ENCODE measurements at regions not wholly inside any gene's neighbourhood (a gene's known extent, or its start where the extent isn't known, plus 50 kb on each side); places are given as distances from the start of the nearest gene placed in this dataset.

DNA sequence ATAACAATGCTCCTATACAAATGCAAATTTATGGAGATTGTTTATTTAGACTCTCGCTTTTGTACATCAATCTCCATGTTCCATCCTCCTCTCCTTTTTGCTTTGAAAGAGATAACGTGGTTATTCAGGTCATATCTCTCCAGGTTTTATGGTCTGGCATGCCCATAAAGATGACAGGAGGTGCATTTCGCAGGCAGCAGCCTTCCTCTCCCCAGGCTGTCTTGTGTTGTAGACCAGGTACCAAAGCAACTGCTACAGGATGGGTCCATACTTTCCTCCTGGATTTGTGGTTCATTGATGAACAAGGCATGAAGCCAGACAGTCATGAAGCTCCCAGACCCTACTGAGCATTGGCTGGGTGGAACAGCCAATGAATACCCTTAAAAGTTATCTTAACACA lies 400.2 kb upstream of the NPVF start:
- POLR2A ChIA-PET: no interaction called here
- TF ChIP-seq CTCF (IDR thresholded peaks at IDR 0.05): no peak
- H3K27ac Mint-ChIP-seq: no peak overlapping the region
- no peaks in the 10 kb centered on the region for H3K4me1 Mint-ChIP-seq (ENCODE audit: low read depth)
- no peaks in the 10 kb centered on the region for H3K36me3 Mint-ChIP-seq (ENCODE audit: low read depth)
- DNase-seq (no peak), ATAC-seq (no peak)
- H3K27me3 Mint-ChIP-seq: no peaks in the 10 kb centered on the region
- CTCF ChIA-PET: no interaction called here
- no peak overlapping the region for H3K4me3 Mint-ChIP-seq
- intact Hi-C loops (cut with micrococcal nuclease): no loop called here
- H3K9me3 Mint-ChIP-seq: no peaks in the 10 kb centered on the region

DNA sequence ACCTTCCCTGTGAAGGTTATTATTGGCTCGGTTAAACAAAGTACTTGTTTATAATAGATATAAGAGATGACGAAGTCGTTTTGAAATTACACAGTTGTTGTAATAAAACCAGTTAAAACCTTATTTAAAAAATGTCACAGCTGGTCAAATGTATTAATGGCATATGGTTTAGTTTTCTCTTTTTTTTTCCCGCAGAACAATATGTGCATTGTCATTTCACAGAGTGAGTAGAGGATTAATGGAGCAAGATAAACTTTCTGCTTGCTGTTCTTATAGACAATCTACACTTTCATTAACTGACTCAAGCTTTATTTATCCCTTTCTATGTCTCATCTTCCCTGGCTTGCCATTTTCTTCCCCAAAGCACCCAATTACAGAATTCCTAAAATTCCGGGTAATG lies 404.3 kb upstream of the NPVF start:
- no peaks in the 10 kb centered on the region for H3K9me3 Mint-ChIP-seq
- intact Hi-C loops (cut with micrococcal nuclease): no loop called here
- H3K4me1 Mint-ChIP-seq (ENCODE audit: low read depth): no peaks in the 10 kb centered on the region
- no peaks in the 10 kb centered on the region for H3K27me3 Mint-ChIP-seq
- ChIA-PET CTCF (no interaction called here), POLR2A (no interaction called here)
- no peak overlapping the region for H3K4me3 Mint-ChIP-seq
- no peaks in the 10 kb centered on the region for H3K36me3 Mint-ChIP-seq (ENCODE audit: low read depth)
- no peak overlapping the region for H3K27ac Mint-ChIP-seq
- ATAC-seq (no peak), DNase-seq (no peak)
- no peak for TF ChIP-seq CTCF (IDR thresholded peaks at IDR 0.05)

DNA sequence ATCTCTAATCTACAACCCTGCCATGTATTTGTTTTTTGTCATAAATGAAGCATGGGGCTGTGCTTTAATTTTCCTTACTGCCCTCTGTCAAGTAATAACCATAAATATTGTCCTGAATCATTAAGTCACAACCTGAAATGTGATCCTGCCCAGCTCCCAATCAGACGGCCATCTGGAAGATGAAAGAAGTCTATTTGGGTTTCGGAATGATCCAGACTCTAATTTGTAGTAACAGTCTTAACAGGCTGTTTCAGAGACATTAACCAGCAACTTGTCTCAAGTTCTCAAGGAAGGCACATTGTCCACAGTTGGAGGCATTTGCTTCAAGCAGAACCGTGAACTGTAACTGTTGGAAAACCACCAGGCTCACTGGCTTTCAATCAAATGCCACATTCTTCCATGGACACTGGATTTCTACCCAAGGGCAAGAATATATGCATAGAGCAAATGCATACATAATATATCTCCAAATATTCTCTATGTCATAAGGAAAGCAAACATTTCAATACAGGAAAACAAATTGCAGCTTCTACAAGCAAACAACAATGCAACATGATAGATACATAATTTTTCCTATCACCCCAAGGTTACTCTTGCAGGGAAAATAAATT lies 405.2 kb upstream of the NPVF start:
- H3K4me3 Mint-ChIP-seq: no peak overlapping the region

GRCh38 chr7:25636168-25636567 lies 407.9 kb upstream of the NPVF start:
- no peak overlapping the region for H3K27ac Mint-ChIP-seq
- TF ChIP-seq CTCF (IDR thresholded peaks at IDR 0.05): no peak
- CTCF ChIA-PET: no interaction called here
- POLR2A ChIA-PET: interaction anchor here (1.8 kb wide), 1 partner anchor 11 kb away, joined by 4 read pairs; no protein-coding TSS in a partner anchor
- H3K4me1 Mint-ChIP-seq (ENCODE audit: low read depth): no peaks in the 10 kb centered on the region
- no peak for ATAC-seq
- no peaks in the 10 kb centered on the region for H3K9me3 Mint-ChIP-seq
- no peak for DNase-seq
- no peaks in the 10 kb centered on the region for H3K36me3 Mint-ChIP-seq (ENCODE audit: low read depth)
- H3K27me3 Mint-ChIP-seq: no peaks in the 10 kb centered on the region
- intact Hi-C loops (cut with micrococcal nuclease): no loop called here
- H3K4me3 Mint-ChIP-seq: no peak overlapping the region

More for the DNA sequence above, 405.2 kb upstream of the NPVF start:
- Mint-ChIP-seq H3K9me3 (no peaks in the 10 kb centered on the region), H3K4me1 (ENCODE audit: low read depth) (no peaks in the 10 kb centered on the region), H3K27ac (no peak overlapping the region), H3K36me3 (ENCODE audit: low read depth) (no peaks in the 10 kb centered on the region), H3K27me3 (no peaks in the 10 kb centered on the region)
- DNase-seq: no peak
- ATAC-seq: no peak
- intact Hi-C loops (cut with micrococcal nuclease): no loop called here
- TF ChIP-seq CTCF (IDR thresholded peaks at IDR 0.05): no peak
- CTCF ChIA-PET: no interaction called here
- POLR2A ChIA-PET: no interaction called here

GRCh38 chr7:25636871-25637283 lies 408.6 kb upstream of the NPVF start:
- intact Hi-C loops (cut with micrococcal nuclease): no loop called here
- Mint-ChIP-seq H3K27ac (no peak overlapping the region), H3K36me3 (ENCODE audit: low read depth) (no peaks in the 10 kb centered on the region), H3K9me3 (no peaks in the 10 kb centered on the region), H3K4me3 (no peak overlapping the region), H3K27me3 (no peaks in the 10 kb centered on the region), H3K4me1 (ENCODE audit: low read depth) (no peaks in the 10 kb centered on the region)
- DNase-seq (no peak), ATAC-seq (no peak)
- CTCF ChIA-PET: no interaction called here
- POLR2A ChIA-PET: interaction anchor here (1.8 kb wide), 1 partner anchor 12 kb away, joined by 4 read pairs; no protein-coding TSS in a partner anchor
- no peak for TF ChIP-seq CTCF (IDR thresholded peaks at IDR 0.05)

Data from activated CD8-positive, alpha-beta T cell treated with anti-CD3 and anti-CD28 coated beads for 36 hours (primary cell).